H1 (cell line): ENCODE measurements at regions not wholly inside any gene's neighbourhood (a gene's known extent, or its start where the extent isn't known, plus 50 kb on each side); places are given as distances from the start of the nearest gene placed in this dataset.

Experiments
- CTCF ChIA-PET: fragments of 300-600 bp; sonication (Branson Sonifier 250); formaldehyde crosslinking; loops from one replicate; lab custom pipeline; 2021; ENCODE audit not compliant: partially characterized antibody; lab: Charles Lee
- POLR2A ChIA-PET: fragments of 300-600 bp; sonication (Branson Sonifier 250); formaldehyde crosslinking; loops from one replicate; lab custom pipeline; 2021; ENCODE audit warnings: inconsistent platforms; ENCODE audit not compliant: partially characterized antibody; lab: Charles Lee
- DNase-seq, 2 experiments: peaks; one replicate each; pipeline versions ENCODE4 v3.0.0 to v3.0.0-alpha.2; 2010 to 2022; ENCODE audit warnings: low spot score in 2 of 2, low read depth in 1 of 2, mixed read lengths in 1 of 2
- FAIRE-seq: peaks from 2 replicates; lab custom pipeline; 2011; peaks lifted over from hg19 to GRCh38; lab: Jason Lieb, UNC
- H2AFZ ChIP-seq: 2 replicates; pipeline ENCODE4 v1.8.1; 2012; ENCODE audit warnings: low read length, inconsistent platforms
- H2AK5ac ChIP-seq: 2 replicates; pipeline ENCODE4 v1.6.1; 2013; ENCODE audit warnings: low read depth, low read length
- H2BK120ac ChIP-seq: replicated peaks from 2 replicates; pipeline ENCODE3; 2013; ENCODE audit warnings: low read depth, low read length, inconsistent platforms
- H2BK12ac ChIP-seq: 2 replicates; pipeline ENCODE4 v1.6.1; 2013; ENCODE audit warnings: low read depth, low read length
- H2BK15ac ChIP-seq: 2 replicates; pipeline ENCODE4 v1.6.1; 2013; ENCODE audit warnings: low read length
- H2BK20ac ChIP-seq: 2 replicates; pipeline ENCODE4 v1.6.1; 2013; ENCODE audit warnings: low read length
- H2BK5ac ChIP-seq: 2 replicates; pipeline ENCODE4 v1.6.1; 2013; ENCODE audit warnings: low read depth, low read length
- H3K14ac ChIP-seq: 2 replicates; pipeline ENCODE4 v1.6.1; 2013; ENCODE audit warnings: inconsistent platforms; ENCODE audit not compliant: insufficient read length
- H3K18ac ChIP-seq: 2 replicates; pipeline ENCODE4 v1.6.1; 2013; ENCODE audit warnings: low read length; ENCODE audit errors: extremely low read depth
- H3K23ac ChIP-seq: 2 replicates; pipeline ENCODE4 v1.6.1; 2013; ENCODE audit warnings: inconsistent platforms; ENCODE audit not compliant: insufficient read length
- H3K23me2 ChIP-seq: 2 replicates; pipeline ENCODE4 v1.6.1; 2013; ENCODE audit warnings: low read depth, low read length
- H3K27ac ChIP-seq: 2 replicates; pipeline ENCODE4 v1.6.1; 2011; ENCODE audit warnings: low read depth, low read length, inconsistent platforms
- H3K27me3 ChIP-seq, 4 experiments: replicated peaks in 1 of 4; 1 replicate in 1 of 4; 2 replicates in 3 of 4; pipeline versions ENCODE4 v1.6.1 to v1.8.1; 2011 to 2013; ENCODE audit warnings: low read length in 3 of 4, mild to moderate bottlenecking in 3 of 4, inconsistent platforms in 2 of 4, mixed read lengths in 2 of 4, moderate library complexity in 1 of 4; ENCODE audit not compliant: control insufficient read depth in 3 of 4, insufficient read depth in 3 of 4; ENCODE audit errors: extremely low read depth in 1 of 4
- H3K36me3 ChIP-seq, 4 experiments: 2 replicates each; pipeline versions ENCODE4 v1.6.1 to v1.8.1; 2011 to 2013; ENCODE audit warnings: mild to moderate bottlenecking in 4 of 4, low read length in 3 of 4, moderate library complexity in 2 of 4, control low read depth in 1 of 4, inconsistent platforms in 1 of 4; ENCODE audit not compliant: insufficient read depth in 4 of 4, control insufficient read depth in 2 of 4
- H3K4ac ChIP-seq: replicated peaks from 2 replicates; pipeline ENCODE3; 2013; ENCODE audit warnings: low read length, low read depth, mixed read lengths, inconsistent platforms; ENCODE audit not compliant: insufficient read length
- H3K4me1 ChIP-seq, 4 experiments: replicated peaks in 1 of 4; 1 replicate in 1 of 4; 2 replicates in 3 of 4; pipeline versions ENCODE4 v1.6.1 to v1.8.1; 2011 to 2013; ENCODE audit warnings: low read length in 3 of 4, inconsistent platforms in 2 of 4, mixed read lengths in 1 of 4; ENCODE audit not compliant: insufficient read depth in 4 of 4, control insufficient read depth in 3 of 4
- H3K4me2 ChIP-seq, 2 experiments: 2 replicates each; pipeline versions ENCODE4 v1.6.1 to v1.8.1; 2011 to 2013; ENCODE audit warnings: low read depth in 2 of 2, low read length in 2 of 2, control low read depth in 1 of 2, inconsistent platforms in 1 of 2, mild to moderate bottlenecking in 1 of 2; ENCODE audit not compliant: insufficient read depth in 1 of 2
- H3K4me3 ChIP-seq, 4 experiments: fragments of 200-600, 300-600 bp in 1 of 4; sonication (generic), shearing (Covaris generic), sonication (Bioruptor Twin) in 1 of 4; 2 replicates each; pipeline versions ENCODE4 v1.5.1 to v1.8.1; 2011 to 2016; ENCODE audit warnings: low read length in 4 of 4, low read depth in 3 of 4, control low read depth in 2 of 4, inconsistent platforms in 2 of 4, mild to moderate bottlenecking in 2 of 4, mixed read lengths in 1 of 4, moderate library complexity in 1 of 4; ENCODE audit not compliant: insufficient read depth in 2 of 4; ENCODE audit errors: extremely low read depth in 1 of 4
- H3K56ac ChIP-seq: replicated peaks from 2 replicates; pipeline ENCODE3; 2013; ENCODE audit warnings: low read depth, mild to moderate bottlenecking, mixed read lengths, low read length, inconsistent platforms; ENCODE audit not compliant: insufficient read length
- H3K79me1 ChIP-seq: 2 replicates; pipeline ENCODE4 v1.6.1; 2013; ENCODE audit warnings: low read depth, low read length, control low read depth
- H3K79me2 ChIP-seq, 2 experiments: 2 replicates each; pipeline versions ENCODE4 v1.6.1 to v1.8.1; 2012 to 2013; ENCODE audit warnings: low read length in 2 of 2, mild to moderate bottlenecking in 2 of 2, inconsistent platforms in 1 of 2; ENCODE audit not compliant: insufficient read depth in 2 of 2, control insufficient read depth in 1 of 2
- H3K9ac ChIP-seq, 4 experiments: replicated peaks in 1 of 4; 1 replicate in 1 of 4; 2 replicates in 3 of 4; pipeline versions ENCODE4 v1.6.1 to v1.8.1; 2011 to 2013; ENCODE audit warnings: low read depth in 3 of 4, low read length in 3 of 4, control low read depth in 2 of 4, mild to moderate bottlenecking in 2 of 4, moderate library complexity in 2 of 4, inconsistent platforms in 1 of 4; ENCODE audit errors: extremely low read depth in 1 of 4
- H3K9me3 ChIP-seq, 2 experiments: 2 replicates each; pipeline versions ENCODE4 v1.6.1 to v1.8.1; 2012 to 2013; ENCODE audit warnings: mild to moderate bottlenecking in 2 of 2, moderate library complexity in 2 of 2, control low read depth in 1 of 2, inconsistent platforms in 1 of 2, low read depth in 1 of 2, low read length in 1 of 2, mixed read lengths in 1 of 2; ENCODE audit not compliant: insufficient read depth in 2 of 2
- H4K20me1 ChIP-seq, 2 experiments: replicated peaks in 1 of 2; 2 replicates each; pipeline versions ENCODE3 to v1.8.1; 2011 to 2013; ENCODE audit warnings: inconsistent platforms in 2 of 2, low read length in 2 of 2, mild to moderate bottlenecking in 1 of 2; ENCODE audit not compliant: insufficient read depth in 2 of 2, control insufficient read depth in 1 of 2
- H4K5ac ChIP-seq: 2 replicates; pipeline ENCODE4 v1.6.1; 2013; ENCODE audit warnings: low read length, low read depth, mixed read lengths, inconsistent platforms; ENCODE audit not compliant: insufficient read length
- H4K8ac ChIP-seq: 2 replicates; pipeline ENCODE4 v1.8.0; 2013; ENCODE audit warnings: mild to moderate bottlenecking, moderate library complexity, low read length, inconsistent platforms; ENCODE audit not compliant: insufficient read depth; ENCODE audit errors: extremely low read depth
- H4K91ac ChIP-seq: replicated peaks from 2 replicates; pipeline ENCODE3; 2013; ENCODE audit warnings: low read length, mixed read lengths, inconsistent platforms; ENCODE audit not compliant: insufficient read length
- ATF2 ChIP-seq: IDR thresholded peaks from 2 replicates; pipeline ENCODE4 v1.6.1; 2012; ENCODE audit warnings: low read length, inconsistent platforms
- CBX5 ChIP-seq: fragments of 300-800, 300-1000 bp; sonication (generic); IDR thresholded peaks from 2 replicates; pipeline ENCODE4 v1.7.1; 2016; ENCODE audit warnings: antibody characterized with exemption, low read length, low read depth
- CHD2 ChIP-seq: IDR thresholded peaks from 2 replicates; pipeline ENCODE4 v1.6.1; 2012; ENCODE audit warnings: low read length, improper control_type of control experiment
- CTBP2 ChIP-seq: IDR thresholded peaks from 2 replicates; pipeline ENCODE4 v1.7.0; 2011; ENCODE audit warnings: borderline replicate concordance, mild to moderate bottlenecking, moderate library complexity, mixed read lengths, low read length; ENCODE audit not compliant: insufficient read depth, insufficient read length
- GTF2F1 ChIP-seq: IDR thresholded peaks from 2 replicates; pipeline ENCODE4 v1.6.1; 2012; ENCODE audit warnings: low read depth, low read length, improper control_type of control experiment, borderline replicate concordance
- JUND ChIP-seq: IDR thresholded peaks from 2 replicates; pipeline ENCODE4 v1.6.1; 2011; ENCODE audit warnings: mild to moderate bottlenecking, improper control_type of control experiment, low read length
- KDM4A ChIP-seq: IDR thresholded peaks from one replicate; pipeline ENCODE4 v1.7.1; 2012; ENCODE audit warnings: low read depth, mild to moderate bottlenecking, moderate library complexity, low read length, inconsistent platforms; ENCODE audit not compliant: severe bottlenecking
- KDM5A ChIP-seq: fragments of 200-600 bp; IDR thresholded peaks from 2 replicates; pipeline ENCODE4 v1.7.1; 2012; ENCODE audit warnings: mild to moderate bottlenecking, low read length, inconsistent platforms, mixed read lengths
- SIX5 ChIP-seq: IDR thresholded peaks from 2 replicates; pipeline ENCODE4 v1.6.1; 2011; ENCODE audit warnings: mild to moderate bottlenecking, low read depth, low read length
- SP4 ChIP-seq: IDR thresholded peaks from 2 replicates; pipeline ENCODE4 v1.6.1; 2012; ENCODE audit warnings: low read length, inconsistent platforms
- TEAD4 ChIP-seq: IDR thresholded peaks from 2 replicates; pipeline ENCODE4 v1.6.1; 2012; ENCODE audit warnings: low read depth, low read length, inconsistent platforms, mixed read lengths
- WGBS, 2 experiments: shearing (Covaris generic) in 1 of 2; methylation state at CpG; one replicate each; pipeline versions ENCODE4 v1.1.6 to v1.1.7; 2013 to 2015; ENCODE audit warnings: low lambda C conversion rate in 2 of 2, mixed read lengths in 2 of 2, inconsistent platforms in 1 of 2, low coverage in 1 of 2, missing lambda C conversion rate in 1 of 2; ENCODE audit not compliant: insufficient replicate concordance in 2 of 2, insufficient coverage in 1 of 2, insufficient read length in 1 of 2; ENCODE audit errors: extremely low coverage in 1 of 2, missing lambda C conversion rate in 1 of 2; 5-methylcytosine and 5-hydroxymethylcytosine counted together

GRCh38 chr9:84139296-84140070, 158.9 kb downstream of the RMI1 start:
- H4K8ac ChIP-seq, result no peak overlapping the region
- no peak for FAIRE-seq
- no peak overlapping the region for H2BK5ac ChIP-seq
- no peaks in the 10 kb centered on the region; the same call in 1 of the 2 replicates for H3K23me2 ChIP-seq
- H3K4ac ChIP-seq, result no peak overlapping the region
- H3K4me1 ChIP-seq, result peaks cover 0 to 9% (median 2%) of the 10 kb centered on the region in 4 experiments; a peak in 2 of 7 replicates
- no peak overlapping the region for H3K14ac ChIP-seq
- H3K79me2 ChIP-seq, result no peaks in the 10 kb centered on the region
- no peak overlapping the region for H2AK5ac ChIP-seq
- H2BK15ac ChIP-seq, result no peak overlapping the region
- H3K56ac ChIP-seq, result no peak overlapping the region
- DNase-seq, result no peak
- ChIA-PET CTCF (interaction anchor here (0.6 to 2.1 kb wide), 4 partner anchors 21 to 481 kb away, joined by 3 to 5 read pairs (median 4); no protein-coding TSS in a partner anchor), POLR2A (interaction anchor here (0.7 to 1.3 kb wide), 3 partner anchors 12 to 159 kb away, joined by 3 to 7 read pairs (median 4); partner anchors contain the start of genes HNRNPK and RMI1)
- no peaks in the 10 kb centered on the region for H3K36me3 ChIP-seq
- H3K4me2 ChIP-seq, result peak overlapping the region in 1 of 2 experiments; percentile 79; a peak in 2 of 4 replicates
- H2BK120ac ChIP-seq, result no peak overlapping the region
- no peak overlapping the region for H2BK12ac ChIP-seq
- H3K9ac ChIP-seq, result no peak overlapping the region
- no peak overlapping the region for H2BK20ac ChIP-seq
- no peaks in the 10 kb centered on the region for H4K20me1 ChIP-seq
- H3K18ac ChIP-seq, result no peak overlapping the region
- H4K91ac ChIP-seq, result no peak overlapping the region
- H3K9me3 ChIP-seq, result no peaks in the 10 kb centered on the region
- peaks cover 0 to 24% (median 12%) of the 10 kb centered on the region in 4 experiments; a peak in 6 of 7 replicates for H3K27me3 ChIP-seq
- WGBS, 2 experiments, result 88% methylated on average over 11 of the region's 11 CpGs; no CpG with 5 or more reads in 1 of the 2 experiments
- H3K27ac ChIP-seq, result no peak overlapping the region
- H4K5ac ChIP-seq, result no peak overlapping the region
- peak overlapping the region in 1 of 4 experiments; percentile 65; a peak in 1 of 8 replicates for H3K4me3 ChIP-seq
- no peak overlapping the region for H3K23ac ChIP-seq
- H2AFZ ChIP-seq, result no peak overlapping the region
- H3K79me1 ChIP-seq, result no peaks in the 10 kb centered on the region
- TF ChIP-seq TEAD4, result no peak
- no peak for TF ChIP-seq CHD2
- no peak for TF ChIP-seq SP4
- no peak for TF ChIP-seq SIX5
- TF ChIP-seq JUND, result no peak
- TF ChIP-seq CTBP2, result no peak
- TF ChIP-seq KDM4A, result no peak
- no peak for TF ChIP-seq ATF2
- TF ChIP-seq CBX5, result no peak
- no peak for TF ChIP-seq GTF2F1
- no peak for TF ChIP-seq KDM5A
